ENCODE measurements at regions not wholly inside any gene's neighbourhood (a gene's known extent, or its start where the extent isn't known, plus 50 kb on each side); places are given as distances from the start of the nearest gene placed in this dataset.

DNA sequence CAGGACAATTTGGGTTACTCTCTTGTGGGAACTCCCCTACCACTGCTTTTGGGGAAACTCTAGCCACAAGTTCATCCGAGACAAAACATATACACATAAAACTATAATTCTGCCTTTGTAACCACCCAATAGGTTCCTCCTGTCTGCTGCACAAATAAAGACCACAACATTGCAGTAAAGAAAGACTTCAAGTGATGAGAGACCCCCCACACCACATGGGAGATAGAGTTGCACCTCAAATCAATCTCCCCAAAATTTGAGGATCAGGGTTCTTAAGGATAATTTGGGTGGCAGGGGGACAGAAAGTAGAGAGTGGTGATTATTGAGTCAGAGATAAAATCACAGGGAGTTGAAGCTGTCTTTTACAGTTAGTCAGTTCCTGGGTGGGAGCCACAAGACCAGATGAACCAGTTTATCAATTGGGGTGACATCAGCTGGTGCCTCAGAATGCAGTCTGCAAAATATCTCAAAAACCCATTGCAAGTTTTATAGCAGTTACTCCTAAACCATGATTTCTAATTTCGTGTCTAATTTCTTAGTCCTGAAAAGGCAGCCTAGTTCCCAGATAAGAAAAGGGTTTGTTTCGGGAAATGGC, 1348.5 kb downstream of the PCDH9 start:
- Histone ChIP-seq H3K9ac (ENCODE audit: low read length) (no peak overlapping the region), H3K27me3 (ENCODE audit: insufficient read depth, low read length, poor library complexity) (no peaks in the 10 kb centered on the region), H3K4ac (ENCODE audit: low read depth, low read length) (no peak overlapping the region), H3K36me3 (ENCODE audit: control insufficient read depth, insufficient read depth, low read length) (no peaks in the 10 kb centered on the region), H3K4me3 (ENCODE audit: low read length) (no peak overlapping the region), H2BK5ac (ENCODE audit: low read length) (no peak overlapping the region), H3K4me1 (ENCODE audit: control insufficient read depth, low read depth, low read length) (no peaks in the 10 kb centered on the region), H2BK120ac (ENCODE audit: low read depth, low read length) (no peak overlapping the region), H3K18ac (ENCODE audit: low read length) (no peak overlapping the region), H4K8ac (ENCODE audit: low read depth, low read length) (no peak overlapping the region), H3K56ac (ENCODE audit: low read length) (no peak overlapping the region), H3K27ac (ENCODE audit: low read depth, low read length) (no peak overlapping the region), H3K79me2 (ENCODE audit: control insufficient read depth, insufficient read depth, low read length) (no peaks in the 10 kb centered on the region), H3K4me2 (ENCODE audit: low read length) (no peak overlapping the region), H4K5ac (ENCODE audit: low read length) (no peak overlapping the region), H2AK5ac (ENCODE audit: low read length) (no peak overlapping the region), H2BK15ac (replicated peaks; ENCODE audit: low read depth) (no peak overlapping the region), H3K23ac (ENCODE audit: low read length) (no peak overlapping the region), H3K79me1 (ENCODE audit: low read length) (no peaks in the 10 kb centered on the region)
- no peak for DNase-seq
- WGBS (ENCODE audit: extremely low coverage, insufficient coverage, low lambda C conversion rate) = no CpG with 5 or more reads among the region's 3 CpGs

DNA sequence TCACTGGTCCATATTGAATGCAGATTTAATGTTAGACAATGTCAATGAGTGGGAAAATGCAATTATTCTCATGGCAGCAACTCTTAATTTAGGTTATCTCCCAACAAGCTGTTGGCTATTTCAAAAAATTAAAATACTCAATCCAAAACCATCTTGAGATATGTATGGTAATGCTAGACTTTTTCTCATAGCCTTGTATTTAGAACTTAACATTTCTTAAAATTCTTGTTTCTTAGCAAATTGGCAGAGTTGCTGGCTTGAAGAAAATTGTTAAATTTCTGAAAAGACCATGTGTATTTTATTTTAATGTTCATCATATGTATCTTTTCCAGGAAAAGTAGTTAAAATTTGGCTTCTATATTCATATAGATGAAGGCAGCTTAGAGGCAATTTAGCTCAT, 1355.1 kb downstream of the PCDH9 start:
- Histone ChIP-seq H3K27ac (ENCODE audit: low read depth, low read length) (no peak overlapping the region), H3K9ac (ENCODE audit: low read length) (no peak overlapping the region), H3K4me2 (ENCODE audit: low read length) (no peak overlapping the region), H3K36me3 (ENCODE audit: control insufficient read depth, insufficient read depth, low read length) (no peaks in the 10 kb centered on the region), H2BK120ac (ENCODE audit: low read depth, low read length) (no peak overlapping the region), H3K4me1 (ENCODE audit: control insufficient read depth, low read depth, low read length) (no peaks in the 10 kb centered on the region), H3K27me3 (ENCODE audit: insufficient read depth, low read length, poor library complexity) (no peaks in the 10 kb centered on the region), H2BK5ac (ENCODE audit: low read length) (no peak overlapping the region), H2AK5ac (ENCODE audit: low read length) (no peak overlapping the region), H2BK15ac (replicated peaks; ENCODE audit: low read depth) (no peak overlapping the region), H4K8ac (ENCODE audit: low read depth, low read length) (no peak overlapping the region), H3K18ac (ENCODE audit: low read length) (no peak overlapping the region), H3K79me1 (ENCODE audit: low read length) (no peaks in the 10 kb centered on the region), H4K5ac (ENCODE audit: low read length) (no peak overlapping the region), H3K4ac (ENCODE audit: low read depth, low read length) (no peak overlapping the region), H3K4me3 (ENCODE audit: low read length) (no peak overlapping the region), H3K79me2 (ENCODE audit: control insufficient read depth, insufficient read depth, low read length) (no peaks in the 10 kb centered on the region), H3K23ac (ENCODE audit: low read length) (no peak overlapping the region), H3K56ac (ENCODE audit: low read length) (no peak overlapping the region)
- DNase-seq = no peak

DNA sequence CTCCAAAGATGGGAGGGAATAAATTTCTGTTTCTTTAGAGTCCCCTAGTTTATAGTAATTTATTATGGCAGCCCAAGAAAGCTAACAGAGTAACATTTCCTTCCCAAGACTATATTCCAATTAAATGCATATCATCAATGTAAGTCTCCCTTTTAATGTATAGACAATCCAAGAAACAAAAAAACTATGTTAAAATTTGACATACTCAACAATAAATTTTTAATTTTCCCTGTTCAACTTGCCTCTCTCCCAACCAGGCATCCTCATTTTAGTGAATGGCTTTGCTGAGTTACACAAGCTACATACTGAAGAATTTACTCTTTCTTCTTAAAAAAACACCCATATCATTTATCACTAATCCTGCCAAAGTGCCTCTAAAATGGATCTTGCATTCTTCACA, 1357.7 kb downstream of the PCDH9 start:
- H2BK5ac ChIP-seq (ENCODE audit: low read length) = no peak overlapping the region
- H2BK120ac ChIP-seq (ENCODE audit: low read depth, low read length) = no peak overlapping the region
- no peak overlapping the region for H2BK15ac ChIP-seq (replicated peaks; ENCODE audit: low read depth)
- H3K79me2 ChIP-seq (ENCODE audit: control insufficient read depth, insufficient read depth, low read length) = no peaks in the 10 kb centered on the region
- H3K4me3 ChIP-seq (ENCODE audit: low read length) = no peak overlapping the region
- no peak overlapping the region for H3K4ac ChIP-seq (ENCODE audit: low read depth, low read length)
- H4K8ac ChIP-seq (ENCODE audit: low read depth, low read length) = no peak overlapping the region
- H4K5ac ChIP-seq (ENCODE audit: low read length) = no peak overlapping the region
- H3K27me3 ChIP-seq (ENCODE audit: insufficient read depth, low read length, poor library complexity) = no peaks in the 10 kb centered on the region
- no peak for DNase-seq
- H3K9ac ChIP-seq (ENCODE audit: low read length) = no peak overlapping the region
- no peaks in the 10 kb centered on the region for H3K4me1 ChIP-seq (ENCODE audit: control insufficient read depth, low read depth, low read length)
- no peaks in the 10 kb centered on the region for H3K79me1 ChIP-seq (ENCODE audit: low read length)
- H2AK5ac ChIP-seq (ENCODE audit: low read length) = no peak overlapping the region
- no peak overlapping the region for H3K23ac ChIP-seq (ENCODE audit: low read length)
- no peak overlapping the region for H3K4me2 ChIP-seq (ENCODE audit: low read length)
- no peak overlapping the region for H3K18ac ChIP-seq (ENCODE audit: low read length)
- H3K56ac ChIP-seq (ENCODE audit: low read length) = no peak overlapping the region
- no peaks in the 10 kb centered on the region for H3K36me3 ChIP-seq (ENCODE audit: control insufficient read depth, insufficient read depth, low read length)
- H3K27ac ChIP-seq (ENCODE audit: low read depth, low read length) = no peak overlapping the region

DNA sequence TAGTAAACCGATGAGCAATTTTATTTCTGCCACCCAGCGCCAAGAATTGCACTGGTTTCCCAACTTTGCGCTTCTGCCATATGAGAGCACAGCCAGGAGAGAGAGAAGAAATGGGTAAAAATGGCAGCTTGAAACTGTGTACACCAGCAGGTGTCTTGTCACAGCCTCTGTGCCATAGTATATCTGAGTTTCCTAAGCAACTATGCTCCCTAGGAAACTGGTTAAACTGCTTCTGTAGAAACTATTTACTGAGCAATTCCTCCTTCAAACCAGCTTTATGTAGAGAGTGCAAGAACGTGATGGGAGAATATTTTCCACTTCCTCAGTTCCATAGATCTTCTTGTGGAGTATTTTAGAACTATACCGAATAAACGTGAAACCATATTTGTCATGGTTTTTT, 1361.3 kb downstream of the PCDH9 start:
- no peak overlapping the region for H2BK5ac ChIP-seq (ENCODE audit: low read length)
- no peaks in the 10 kb centered on the region for H3K79me2 ChIP-seq (ENCODE audit: control insufficient read depth, insufficient read depth, low read length)
- no peak overlapping the region for H2AK5ac ChIP-seq (ENCODE audit: low read length)
- H3K4me2 ChIP-seq (ENCODE audit: low read length) = no peak overlapping the region
- H3K9ac ChIP-seq (ENCODE audit: low read length) = no peak overlapping the region
- H3K79me1 ChIP-seq (ENCODE audit: low read length) = no peaks in the 10 kb centered on the region
- H2BK15ac ChIP-seq (replicated peaks; ENCODE audit: low read depth) = no peak overlapping the region
- WGBS (ENCODE audit: extremely low coverage, insufficient coverage, low lambda C conversion rate) = no CpG with 5 or more reads among the region's 6 CpGs
- H3K23ac ChIP-seq (ENCODE audit: low read length) = no peak overlapping the region
- H3K4me3 ChIP-seq (ENCODE audit: low read length) = no peak overlapping the region
- no peaks in the 10 kb centered on the region for H3K4me1 ChIP-seq (ENCODE audit: control insufficient read depth, low read depth, low read length)
- H3K27ac ChIP-seq (ENCODE audit: low read depth, low read length) = no peak overlapping the region
- no peak overlapping the region for H3K18ac ChIP-seq (ENCODE audit: low read length)
- no peak overlapping the region for H4K5ac ChIP-seq (ENCODE audit: low read length)
- no peak overlapping the region for H3K4ac ChIP-seq (ENCODE audit: low read depth, low read length)
- H4K8ac ChIP-seq (ENCODE audit: low read depth, low read length) = no peak overlapping the region
- no peaks in the 10 kb centered on the region for H3K27me3 ChIP-seq (ENCODE audit: insufficient read depth, low read length, poor library complexity)
- H2BK120ac ChIP-seq (ENCODE audit: low read depth, low read length) = no peak overlapping the region
- no peak overlapping the region for H3K56ac ChIP-seq (ENCODE audit: low read length)
- DNase-seq = no peak
- H3K36me3 ChIP-seq (ENCODE audit: control insufficient read depth, insufficient read depth, low read length) = no peaks in the 10 kb centered on the region

DNA sequence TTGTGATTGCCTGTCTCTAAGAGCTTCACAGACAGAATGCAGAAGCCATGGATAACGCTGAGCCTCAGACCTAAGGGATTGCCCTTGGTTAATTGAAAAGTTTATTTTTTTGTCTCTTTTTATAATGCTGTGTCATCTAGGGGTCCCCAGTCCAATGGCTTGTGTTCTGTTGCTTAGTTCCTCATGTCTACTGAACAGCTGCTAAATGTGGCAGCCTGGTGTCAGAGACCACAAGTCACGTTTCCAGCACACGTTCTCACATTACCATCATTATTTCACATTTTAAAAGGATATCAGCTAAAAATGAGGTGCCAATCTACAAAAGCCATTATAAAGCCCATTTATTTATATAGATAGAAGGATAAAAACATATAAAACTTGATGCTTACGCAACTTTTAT, 1362.0 kb downstream of the PCDH9 start:
- Histone ChIP-seq H3K27me3 (ENCODE audit: insufficient read depth, low read length, poor library complexity) (no peaks in the 10 kb centered on the region), H4K5ac (ENCODE audit: low read length) (no peak overlapping the region), H2AK5ac (ENCODE audit: low read length) (no peak overlapping the region), H3K9ac (ENCODE audit: low read length) (no peak overlapping the region), H3K56ac (ENCODE audit: low read length) (no peak overlapping the region), H3K23ac (ENCODE audit: low read length) (no peak overlapping the region), H4K8ac (ENCODE audit: low read depth, low read length) (no peak overlapping the region), H2BK15ac (replicated peaks; ENCODE audit: low read depth) (no peak overlapping the region), H3K79me1 (ENCODE audit: low read length) (no peaks in the 10 kb centered on the region), H2BK120ac (ENCODE audit: low read depth, low read length) (no peak overlapping the region), H3K4ac (ENCODE audit: low read depth, low read length) (no peak overlapping the region), H3K79me2 (ENCODE audit: control insufficient read depth, insufficient read depth, low read length) (no peaks in the 10 kb centered on the region), H3K27ac (ENCODE audit: low read depth, low read length) (no peak overlapping the region), H3K18ac (ENCODE audit: low read length) (no peak overlapping the region), H3K36me3 (ENCODE audit: control insufficient read depth, insufficient read depth, low read length) (no peaks in the 10 kb centered on the region), H3K4me2 (ENCODE audit: low read length) (no peak overlapping the region), H3K4me3 (ENCODE audit: low read length) (no peak overlapping the region), H2BK5ac (ENCODE audit: low read length) (no peak overlapping the region), H3K4me1 (ENCODE audit: control insufficient read depth, low read depth, low read length) (no peaks in the 10 kb centered on the region)
- no peak for DNase-seq
- WGBS (ENCODE audit: extremely low coverage, insufficient coverage, low lambda C conversion rate) = no CpG with 5 or more reads among the region's 4 CpGs

DNA sequence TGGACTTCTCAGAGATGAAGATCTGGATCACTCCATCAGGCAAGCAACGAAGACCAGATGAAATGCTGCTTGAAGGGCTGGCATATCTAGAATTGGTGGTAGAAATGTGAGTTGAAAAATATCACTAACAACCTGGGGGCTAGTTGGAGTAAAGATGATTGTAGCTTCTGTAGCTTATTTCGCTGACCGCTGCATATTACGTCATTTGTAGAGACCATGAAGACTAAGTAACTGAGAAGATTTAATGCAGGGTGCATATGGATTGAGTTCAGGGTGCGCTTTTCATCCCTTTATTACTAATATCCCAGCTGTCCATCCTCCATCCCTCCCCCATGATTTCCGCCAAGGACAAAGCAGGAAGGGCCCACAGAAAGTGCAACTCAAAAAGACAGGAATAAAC, 1364.0 kb downstream of the PCDH9 start:
- H3K4ac ChIP-seq (ENCODE audit: low read depth, low read length) = no peak overlapping the region
- WGBS (ENCODE audit: extremely low coverage, insufficient coverage, low lambda C conversion rate) = no CpG with 5 or more reads among the region's 6 CpGs
- no peaks in the 10 kb centered on the region for H3K4me1 ChIP-seq (ENCODE audit: control insufficient read depth, low read depth, low read length)
- no peak overlapping the region for H3K4me2 ChIP-seq (ENCODE audit: low read length)
- no peak for DNase-seq
- no peak overlapping the region for H3K23ac ChIP-seq (ENCODE audit: low read length)
- no peak overlapping the region for H3K18ac ChIP-seq (ENCODE audit: low read length)
- H4K5ac ChIP-seq (ENCODE audit: low read length) = no peak overlapping the region
- H2AK5ac ChIP-seq (ENCODE audit: low read length) = no peak overlapping the region
- no peaks in the 10 kb centered on the region for H3K79me1 ChIP-seq (ENCODE audit: low read length)
- H3K27ac ChIP-seq (ENCODE audit: low read depth, low read length) = no peak overlapping the region
- H3K4me3 ChIP-seq (ENCODE audit: low read length) = no peak overlapping the region
- H4K8ac ChIP-seq (ENCODE audit: low read depth, low read length) = no peak overlapping the region
- no peaks in the 10 kb centered on the region for H3K27me3 ChIP-seq (ENCODE audit: insufficient read depth, low read length, poor library complexity)
- H2BK120ac ChIP-seq (ENCODE audit: low read depth, low read length) = no peak overlapping the region
- H3K36me3 ChIP-seq (ENCODE audit: control insufficient read depth, insufficient read depth, low read length) = no peaks in the 10 kb centered on the region
- H2BK5ac ChIP-seq (ENCODE audit: low read length) = no peak overlapping the region
- no peak overlapping the region for H2BK15ac ChIP-seq (replicated peaks; ENCODE audit: low read depth)
- no peaks in the 10 kb centered on the region for H3K79me2 ChIP-seq (ENCODE audit: control insufficient read depth, insufficient read depth, low read length)
- H3K56ac ChIP-seq (ENCODE audit: low read length) = no peak overlapping the region
- no peak overlapping the region for H3K9ac ChIP-seq (ENCODE audit: low read length)
